ENCODE measurements at regions not wholly inside any gene's neighbourhood (a gene's known extent, or its start where the extent isn't known, plus 50 kb on each side); places are given as distances from the start of the nearest gene placed in this dataset.

DNA sequence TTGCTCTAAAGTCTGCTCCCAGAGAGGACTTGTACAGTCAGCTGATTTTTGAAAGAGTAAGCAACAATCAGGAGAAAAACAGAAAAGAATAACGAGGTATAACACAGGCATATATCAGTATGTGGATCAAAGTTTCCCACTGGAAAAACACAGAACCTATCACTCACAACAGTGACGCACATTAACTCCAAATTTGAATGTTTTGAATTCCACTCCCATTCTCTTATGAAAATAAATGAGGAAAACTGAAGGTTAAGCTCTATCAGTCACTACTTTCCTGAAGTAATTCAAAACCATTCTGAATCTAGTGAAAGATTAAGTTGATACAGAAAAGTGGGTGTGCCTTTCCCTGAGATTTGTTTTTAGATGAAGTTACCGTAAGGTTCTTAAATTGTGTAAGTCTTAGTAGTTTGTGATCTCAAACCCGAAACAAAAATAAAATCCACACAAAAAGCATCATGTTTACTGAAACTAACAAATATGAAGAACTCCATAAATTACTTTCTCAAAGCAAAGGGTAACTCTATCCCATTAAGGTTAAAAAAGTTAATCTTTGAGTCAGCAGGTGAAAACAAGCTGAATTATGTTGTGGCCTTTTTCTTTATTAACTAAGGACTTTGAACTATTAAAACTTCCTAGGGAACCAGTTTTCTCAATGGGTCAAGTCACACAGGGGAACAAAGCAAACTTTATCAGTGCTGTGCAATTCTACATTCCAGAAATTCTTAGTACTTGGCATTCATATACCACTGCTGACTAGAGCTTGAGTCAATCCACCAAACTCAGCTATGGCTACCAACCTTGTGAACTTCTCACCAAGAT lies 115.7 kb downstream of the OGFRL1 start:
- peak overlapping the region; percentile 43 for H3K4me2 ChIP-seq (ENCODE audit: low read length)
- H3K9me3 ChIP-seq (ENCODE audit: control insufficient read depth in 1 of 2, insufficient read depth in 1 of 2, low read depth in 1 of 2, low read length in 2 of 2): no peaks in the 10 kb centered on the region
- 0 out of 2 replicates have a peak, but pooled peaks cover 9% of the 10 kb centered on the region for H3K27me3 ChIP-seq (ENCODE audit: insufficient read depth, low read length)
- H3K9ac ChIP-seq (ENCODE audit: low read length): peak overlapping the region; percentile 9; the same call in 1 of the 2 replicates
- H3K79me2 ChIP-seq (ENCODE audit: insufficient read depth, low read length): no peaks in the 10 kb centered on the region
- peak; percentile 51 for DNase-seq (ENCODE audit: low read depth, low spot score)
- RAD21 ChIA-PET (ENCODE audit: low non-redundant PET in 1 of 2, low total read pairs in 2 of 2, uncharacterized antibody in 2 of 2, unreplicated experiment in 2 of 2): no interaction called here
- peaks cover 0 to 28% of the 10 kb centered on the region in 2 experiments; a peak in 2 of 4 replicates for H3K4me1 ChIP-seq (ENCODE audit: control insufficient read depth in 1 of 2, insufficient read depth in 2 of 2, low read length in 2 of 2)
- POLR2A ChIA-PET: no interaction called here
- BruUV-seq (replicated peaks): no TSS peak
- intact Hi-C loops (cut with micrococcal nuclease): no loop called here
- TF ChIP-seq CEBPB (IDR thresholded peaks at IDR 0.05; ENCODE audit: low read depth) (0 out of 2 replicates have a peak, but pooled peaks have one; percentile 12), FOSL1 (IDR thresholded peaks at IDR 0.05; ENCODE audit: low read depth) (peak; percentile 43; the same call in 1 of the 2 replicates), EZH2phosphoT487 (IDR thresholded peaks at IDR 0.05; ENCODE audit: borderline replicate concordance) (no peak)
- no peaks in the 10 kb centered on the region for H3K36me3 ChIP-seq (ENCODE audit: control insufficient read depth in 1 of 2, insufficient read depth in 2 of 2, low read length in 2 of 2)
- no peak overlapping the region for H2AFZ ChIP-seq (ENCODE audit: low read depth, low read length, poor library complexity, severe bottlenecking)
- H4K20me1 ChIP-seq (ENCODE audit: insufficient read depth): no peaks in the 10 kb centered on the region
- no peak overlapping the region for H3K27ac ChIP-seq (ENCODE audit: low read depth, low read length)
- peak overlapping the region in 1 of 2 experiments; percentile 5; a peak in 1 of 4 replicates for H3K4me3 ChIP-seq (replicated peaks in 1 of 2; ENCODE audit: low read depth in 1 of 2, low read length in 2 of 2)
- ATAC-seq: peak; percentile 88
- no peaks in the 10 kb centered on the region for H3K9me2 ChIP-seq (ENCODE audit: insufficient read depth)
- CTCF ChIA-PET: interaction anchor here (1.6 kb wide), 1 partner anchor 78 kb away, joined by 5 read pairs; no protein-coding TSS in a partner anchor

GRCh38 chr6:71404967-71405278 lies 116.3 kb downstream of the OGFRL1 start:
- no TSS peak for BruUV-seq (replicated peaks)
- ChIA-PET POLR2A (no interaction called here), CTCF (interaction anchor here (1.6 kb wide), 1 partner anchor 77 kb away, joined by 5 read pairs; no protein-coding TSS in a partner anchor), RAD21 (ENCODE audit: low non-redundant PET in 1 of 2, low total read pairs in 2 of 2, uncharacterized antibody in 2 of 2, unreplicated experiment in 2 of 2) (no interaction called here)
- Histone ChIP-seq H3K4me2 (ENCODE audit: low read length) (peak overlapping the region; percentile 43), H3K36me3 (ENCODE audit: control insufficient read depth in 1 of 2, insufficient read depth in 2 of 2, low read length in 2 of 2) (no peaks in the 10 kb centered on the region), H3K27me3 (ENCODE audit: insufficient read depth, low read length) (0 out of 2 replicates have a peak, but pooled peaks cover 9% of the 10 kb centered on the region), H3K9me3 (ENCODE audit: control insufficient read depth in 1 of 2, insufficient read depth in 1 of 2, low read depth in 1 of 2, low read length in 2 of 2) (no peaks in the 10 kb centered on the region), H3K4me3 (replicated peaks in 1 of 2; ENCODE audit: low read depth in 1 of 2, low read length in 2 of 2) (no peak overlapping the region), H3K27ac (ENCODE audit: low read depth, low read length) (no peak overlapping the region), H4K20me1 (ENCODE audit: insufficient read depth) (no peaks in the 10 kb centered on the region), H3K4me1 (ENCODE audit: control insufficient read depth in 1 of 2, insufficient read depth in 2 of 2, low read length in 2 of 2) (peaks cover 0 to 30% of the 10 kb centered on the region in 2 experiments; a peak in 2 of 4 replicates), H2AFZ (ENCODE audit: low read depth, low read length, poor library complexity, severe bottlenecking) (no peak overlapping the region), H3K9me2 (ENCODE audit: insufficient read depth) (no peaks in the 10 kb centered on the region), H3K79me2 (ENCODE audit: insufficient read depth, low read length) (no peaks in the 10 kb centered on the region), H3K9ac (ENCODE audit: low read length) (no peak overlapping the region)
- intact Hi-C loops (cut with micrococcal nuclease): no loop called here
- TF ChIP-seq, protein P1, sequence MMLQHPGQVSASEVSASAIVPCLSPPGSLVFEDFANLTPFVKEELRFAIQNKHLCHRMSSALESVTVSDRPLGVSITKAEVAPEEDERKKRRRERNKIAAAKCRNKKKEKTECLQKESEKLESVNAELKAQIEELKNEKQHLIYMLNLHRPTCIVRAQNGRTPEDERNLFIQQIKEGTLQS (IDR thresholded peaks at IDR 0.05): no peak
- TF ChIP-seq RAD21 (IDR thresholded peaks at IDR 0.05; ENCODE audit: low read depth) (no peak), SP1 (IDR thresholded peaks at IDR 0.05; ENCODE audit: low read depth) (no peak), ZFX (IDR thresholded peaks at IDR 0.05) (no peak), CTCF (IDR thresholded peaks at IDR 0.05 in 2 of 3, conservative IDR thresholded peaks at IDR 0.05 in 1 of 3; ENCODE audit: borderline replicate concordance in 1 of 3, insufficient read depth in 1 of 3, low read depth in 2 of 3, low read length in 2 of 3) (no peak), JUND (IDR thresholded peaks at IDR 0.05) (no peak), EGR1 (IDR thresholded peaks at IDR 0.05; ENCODE audit: low read depth) (no peak), CBX3 (IDR thresholded peaks at IDR 0.05; ENCODE audit: low read depth) (no peak), SRF (IDR thresholded peaks at IDR 0.05; ENCODE audit: low read depth) (no peak)
- ATAC-seq (no peak), DNase-seq (ENCODE audit: low read depth, low spot score) (no peak)

Measured in HCT116 (cell line).